NCI-H748 (cell line): ENCODE measurements at regions not wholly inside any gene's neighbourhood (a gene's known extent, or its start where the extent isn't known, plus 50 kb on each side); places are given as distances from the start of the nearest gene placed in this dataset.
"Not testable (repeated sequence)": the region's sequence is repeated elsewhere in the genome, so short reads cannot be mapped to it uniquely, and the experiment has no call there.

Source experiments
- DNase-seq: peaks from one replicate; lab custom pipeline; 2025; ENCODE audit not compliant: unreplicated experiment; lab: John Stamatoyannopoulos, UW

DNA sequence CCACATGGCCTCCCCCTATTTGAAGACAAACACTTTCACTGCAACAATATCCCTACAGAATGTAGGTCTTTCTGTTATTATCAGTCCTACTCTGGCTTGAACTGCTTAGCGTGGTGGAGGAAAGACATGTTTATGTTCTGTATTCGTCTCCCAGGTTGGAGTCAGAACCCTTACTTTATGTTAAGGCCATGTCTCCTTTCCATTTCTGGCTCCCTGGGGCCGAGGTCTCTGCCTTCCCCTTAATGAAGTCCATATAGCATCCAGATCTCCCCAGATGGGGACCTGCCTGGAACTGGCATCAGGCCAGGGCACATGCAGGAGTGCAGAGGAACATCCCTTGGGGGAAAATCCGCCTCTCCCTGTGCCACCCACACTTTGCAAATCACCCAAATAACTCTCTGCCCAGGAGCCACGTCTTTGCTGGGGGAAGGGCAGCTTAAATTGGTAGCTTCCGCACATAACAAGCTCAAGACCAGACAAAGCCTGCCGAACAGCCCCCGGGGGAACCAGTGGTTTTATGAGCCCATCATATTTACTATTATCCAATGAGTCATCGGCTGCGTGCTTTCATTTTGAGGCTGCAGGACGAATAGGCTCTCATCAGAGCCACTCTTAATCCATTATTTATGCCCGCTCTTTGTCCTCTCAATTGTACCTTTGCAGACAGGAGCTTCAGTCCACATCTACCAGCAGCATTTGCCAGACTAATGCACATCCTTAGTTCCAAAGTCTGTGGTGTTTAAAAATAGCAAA lies 237.0 kb downstream of the UACA start:
- DNase-seq: peak; percentile 95

DNA sequence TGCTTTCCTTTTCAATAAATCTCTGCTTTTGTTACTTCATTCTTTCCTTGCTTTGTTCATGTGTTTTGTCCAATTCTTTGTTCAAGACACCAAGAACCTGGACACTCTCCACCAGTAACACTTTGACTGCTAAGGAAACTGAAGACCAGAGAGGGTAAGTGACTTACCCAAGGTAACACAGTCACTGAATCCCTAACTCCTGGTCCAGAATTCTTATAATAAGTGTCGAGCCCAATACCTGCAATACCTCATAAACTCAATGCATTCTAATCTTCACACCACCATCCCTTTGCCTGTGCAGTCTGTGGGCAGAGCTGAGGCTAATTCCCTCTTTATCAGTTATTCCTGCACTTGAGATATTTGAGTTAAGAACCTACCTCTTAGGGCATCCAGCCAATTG lies 237.8 kb downstream of the UACA start:
- DNase-seq: no peak

DNA sequence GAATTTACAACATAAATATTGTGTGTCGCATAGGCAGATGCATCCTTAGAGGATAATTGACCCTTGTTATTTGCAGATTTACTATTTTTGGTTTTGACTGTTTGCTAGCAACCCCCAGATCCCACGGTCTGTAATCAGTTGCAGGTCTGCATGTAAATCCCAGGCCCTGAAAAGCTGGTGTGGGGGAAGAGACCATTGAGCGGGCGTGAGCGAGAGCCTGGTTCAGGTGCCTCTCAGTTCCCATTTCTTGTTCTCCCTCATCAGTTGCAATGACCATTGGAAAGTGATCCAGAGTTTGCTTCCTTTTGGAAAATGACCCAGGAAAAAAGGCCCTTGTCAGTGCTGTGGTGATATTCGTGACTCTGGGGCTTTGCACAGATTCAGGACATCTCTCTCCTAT lies 238.9 kb downstream of the UACA start:
- peak; percentile 25 for DNase-seq

DNA sequence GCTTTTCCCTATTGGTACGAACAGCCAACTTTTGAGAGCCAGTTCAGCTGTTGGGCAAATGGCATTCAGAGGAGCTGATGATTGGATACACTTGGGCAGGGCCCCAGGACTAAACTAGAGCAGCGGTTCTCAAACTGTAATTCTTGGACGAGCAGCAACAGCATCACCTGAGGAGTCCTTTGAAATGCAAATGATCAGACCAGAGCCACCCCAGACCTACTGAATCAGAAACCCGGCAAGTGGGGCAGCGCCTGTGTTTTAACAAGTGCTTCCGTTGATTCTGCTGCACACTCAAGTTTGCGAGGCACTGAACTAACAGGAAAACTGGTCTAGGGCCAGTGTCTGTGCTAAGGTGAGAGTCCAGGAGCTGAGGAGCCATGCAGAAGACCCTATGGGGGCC lies 239.7 kb downstream of the UACA start:
- DNase-seq: no peak

DNA sequence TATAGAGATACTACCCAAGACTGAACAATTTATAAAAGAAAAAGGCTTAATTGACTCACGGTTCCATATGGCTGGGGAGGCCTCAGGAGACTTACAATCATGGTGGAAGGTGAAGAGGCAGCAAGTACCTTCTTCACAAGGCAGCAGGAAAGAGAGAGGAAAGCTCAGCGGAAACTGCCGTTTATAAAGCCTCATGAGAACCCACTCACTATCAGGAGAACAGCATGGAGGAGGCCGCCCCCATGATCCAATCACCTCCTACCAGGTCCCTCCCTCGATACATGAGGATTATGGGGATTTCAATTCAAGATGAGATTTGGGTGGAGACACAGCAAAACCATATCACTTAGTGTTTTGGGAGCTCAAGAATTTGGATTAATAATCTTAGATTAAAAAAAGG lies 240.2 kb downstream of the UACA start:
- no peak for DNase-seq

DNA sequence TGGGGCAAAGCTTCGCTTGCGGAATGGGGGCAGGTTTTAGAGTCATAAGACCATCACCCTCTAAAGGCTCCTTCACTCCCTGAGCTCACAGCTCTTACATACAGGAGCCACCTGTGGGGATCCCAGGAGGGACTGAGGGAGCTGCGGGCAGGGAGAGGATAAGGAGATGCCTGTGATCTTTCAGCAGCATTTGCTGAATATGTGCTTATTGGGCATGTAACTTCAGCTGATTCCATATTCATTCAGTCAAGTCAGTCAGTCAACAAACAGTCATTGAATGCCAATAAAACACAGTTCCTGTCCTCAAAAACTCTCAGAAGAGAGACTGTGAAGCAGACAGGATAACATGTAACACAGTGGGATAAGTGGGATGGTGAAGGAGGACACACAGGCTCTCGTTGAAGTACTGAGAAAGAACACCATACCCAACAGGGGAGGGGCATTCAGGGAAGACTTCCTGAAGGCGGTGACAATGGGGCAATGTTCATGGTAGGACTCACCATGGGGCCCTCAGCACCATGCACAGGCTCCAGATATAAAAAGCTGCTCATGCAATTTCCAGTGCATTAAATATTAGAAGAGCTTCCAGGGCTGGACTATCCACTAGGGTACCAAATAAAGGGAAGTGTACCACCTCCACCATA lies 240.9 kb downstream of the UACA start:
- DNase-seq: no peak

DNA sequence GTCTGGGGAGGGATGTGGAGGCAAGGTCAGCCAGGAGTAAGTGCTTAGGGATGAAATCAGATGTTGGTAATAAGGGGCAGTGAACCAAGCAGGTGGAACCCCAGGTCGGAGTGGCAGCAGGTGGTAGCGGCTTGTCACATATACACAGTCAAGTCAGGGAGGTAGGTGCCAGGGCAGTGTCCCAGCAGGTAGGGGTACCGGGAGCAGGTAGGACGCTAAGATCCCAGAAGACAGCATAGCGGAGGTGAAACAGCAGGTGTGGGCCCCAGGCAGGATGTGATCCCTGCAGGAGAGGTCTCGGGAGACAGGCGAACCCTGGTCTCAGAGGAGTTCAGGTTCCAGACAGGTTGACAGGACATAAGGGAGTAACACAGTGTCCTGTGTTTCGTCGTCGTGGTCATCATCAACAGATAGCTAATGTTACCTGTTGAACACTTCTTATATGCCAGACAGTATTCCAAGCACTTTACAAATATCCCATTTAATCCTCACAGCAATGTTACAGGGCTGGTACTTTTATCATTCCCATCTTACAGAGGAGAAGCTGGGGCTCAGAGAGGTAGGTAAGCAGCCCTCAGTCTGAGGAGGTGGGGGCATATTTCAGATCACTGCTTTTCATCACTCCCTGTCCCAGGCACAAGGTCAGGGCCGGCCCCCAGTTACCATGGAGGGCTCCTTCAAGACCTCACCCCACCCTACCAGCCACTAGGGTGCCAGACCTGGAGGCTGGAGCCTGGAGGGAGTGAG lies 241.6 kb downstream of the UACA start:
- no peak for DNase-seq

DNA sequence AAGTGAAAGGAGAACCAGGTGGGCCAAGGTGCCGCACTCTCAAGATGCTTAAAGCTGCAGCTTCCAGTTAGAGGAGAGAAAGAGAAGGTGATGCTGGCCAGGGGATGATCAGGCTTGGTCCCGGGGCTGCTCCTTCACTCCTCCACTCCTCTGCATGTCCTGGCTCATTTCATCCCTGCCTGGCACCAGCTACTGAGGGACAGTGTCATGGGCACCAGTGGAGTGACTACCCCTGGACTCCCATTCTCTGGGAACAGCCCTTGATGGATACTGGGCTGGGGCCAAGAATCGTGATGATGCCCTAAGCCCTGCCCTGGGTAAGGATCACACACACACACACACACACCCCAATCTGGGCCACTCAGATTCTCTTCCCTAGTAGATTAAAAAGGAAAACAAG lies 243.7 kb downstream of the UACA start:
- DNase-seq: no peak

DNA sequence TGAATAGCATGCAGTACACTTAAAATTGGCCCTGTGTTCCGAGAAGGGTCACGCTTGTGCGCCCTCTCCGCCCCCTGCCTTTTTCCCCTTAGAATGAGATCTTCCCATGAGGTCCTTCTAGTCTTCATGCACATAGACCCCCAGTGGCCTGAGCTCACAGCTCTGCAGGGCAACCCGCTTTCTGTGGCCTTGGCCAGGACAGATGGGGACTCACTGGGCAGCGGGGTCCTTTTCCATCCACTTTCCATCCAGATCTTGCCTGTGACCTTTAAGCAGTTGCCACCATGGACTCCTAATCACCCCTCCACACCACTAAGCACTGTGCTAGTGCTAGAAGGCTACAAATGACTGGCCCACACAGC lies 244.4 kb downstream of the UACA start:
- no peak for DNase-seq

DNA sequence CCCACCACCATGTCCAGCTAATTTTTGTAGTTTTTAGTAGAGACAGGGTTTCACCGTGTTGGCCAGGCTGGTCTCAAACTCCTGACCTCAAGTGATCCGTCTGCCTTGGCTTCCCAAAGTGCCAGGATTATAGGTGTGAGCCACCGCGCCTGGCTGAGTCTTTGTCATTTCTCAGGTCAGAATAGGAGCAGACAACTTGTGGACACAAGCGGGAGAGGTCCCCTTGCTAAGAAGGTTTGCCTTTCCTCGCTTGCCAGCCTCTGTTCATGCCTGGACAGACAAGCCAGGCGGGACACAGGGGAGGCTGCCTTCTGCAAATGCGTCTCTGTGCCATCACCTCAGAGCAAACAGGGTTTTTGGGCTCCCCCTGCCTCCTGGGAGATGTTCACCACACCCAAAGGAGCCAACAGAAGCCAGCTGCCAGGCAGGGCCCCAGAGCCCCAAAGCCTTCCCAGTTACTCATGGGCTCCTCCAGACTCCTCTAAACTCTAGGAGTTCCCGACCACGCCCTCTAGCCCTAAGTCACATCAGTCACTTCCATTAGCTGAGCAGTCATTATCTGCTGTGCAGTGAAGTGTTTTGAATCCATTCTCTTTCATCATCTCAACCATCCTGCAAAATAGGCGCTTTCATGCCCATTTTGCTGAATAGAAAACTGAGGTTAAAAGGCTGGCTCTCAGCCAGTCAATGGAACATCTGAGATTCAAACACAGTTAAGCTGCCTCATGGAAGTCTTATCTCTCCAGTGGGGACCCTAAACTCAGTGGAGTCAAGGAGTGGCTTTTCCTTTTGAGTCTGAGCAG lies 245.0 kb downstream of the UACA start:
- no peak for DNase-seq

DNA sequence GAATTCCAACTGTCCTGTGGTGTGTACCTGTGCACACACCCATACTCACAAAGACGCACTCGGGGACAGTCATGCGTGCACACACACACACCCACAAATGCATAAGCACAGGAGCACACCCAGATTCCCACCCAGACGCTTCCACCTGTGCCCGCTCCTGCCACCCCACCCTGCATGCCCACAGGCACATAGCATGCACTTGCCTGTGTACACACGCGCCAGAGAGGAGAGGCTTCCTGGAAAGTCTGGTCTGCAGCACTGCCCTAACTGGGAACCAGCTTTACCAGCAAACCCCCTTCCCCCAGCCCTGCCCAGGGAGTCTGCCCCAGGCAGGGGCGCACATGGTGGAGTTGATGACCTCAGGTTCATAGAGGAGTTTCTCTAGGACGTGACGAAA lies 246.2 kb downstream of the UACA start:
- DNase-seq: no peak

DNA sequence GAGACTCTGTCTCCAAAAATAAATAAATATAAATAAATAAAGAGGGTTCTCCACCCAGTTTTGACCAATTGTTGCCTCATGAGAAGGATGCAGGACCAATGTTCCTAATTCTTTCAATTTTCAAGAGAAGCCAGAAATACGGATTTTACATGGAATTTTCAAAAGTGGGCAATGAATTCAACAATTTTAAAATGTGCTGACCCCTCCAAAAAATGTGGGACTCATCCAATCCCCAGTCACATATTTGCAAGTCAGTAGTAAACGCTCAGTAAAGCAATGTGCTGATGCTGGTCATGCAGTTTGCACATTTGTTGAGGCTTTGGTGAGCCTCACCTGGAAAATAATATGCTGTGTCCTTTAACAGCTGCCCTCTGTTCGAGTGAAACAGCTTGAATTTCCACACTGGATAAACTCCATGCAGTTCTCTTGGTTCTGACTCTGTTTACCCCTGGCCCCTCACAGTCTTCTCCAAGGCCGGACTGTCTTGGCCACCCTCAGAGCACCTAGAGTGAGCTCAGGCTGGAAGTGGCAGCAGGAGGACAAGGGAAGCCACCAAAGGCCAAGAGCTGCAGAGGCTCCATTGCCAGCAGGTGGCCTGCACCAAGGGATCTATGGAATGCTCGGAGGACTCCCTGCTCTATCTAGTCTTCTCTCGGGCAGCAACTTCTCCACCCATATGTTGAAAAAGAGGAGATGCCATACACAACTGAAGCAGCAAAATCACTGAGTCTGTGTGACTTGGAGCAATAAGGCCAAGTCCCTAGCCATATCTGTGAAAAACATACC lies 246.8 kb downstream of the UACA start:
- no peak for DNase-seq

DNA sequence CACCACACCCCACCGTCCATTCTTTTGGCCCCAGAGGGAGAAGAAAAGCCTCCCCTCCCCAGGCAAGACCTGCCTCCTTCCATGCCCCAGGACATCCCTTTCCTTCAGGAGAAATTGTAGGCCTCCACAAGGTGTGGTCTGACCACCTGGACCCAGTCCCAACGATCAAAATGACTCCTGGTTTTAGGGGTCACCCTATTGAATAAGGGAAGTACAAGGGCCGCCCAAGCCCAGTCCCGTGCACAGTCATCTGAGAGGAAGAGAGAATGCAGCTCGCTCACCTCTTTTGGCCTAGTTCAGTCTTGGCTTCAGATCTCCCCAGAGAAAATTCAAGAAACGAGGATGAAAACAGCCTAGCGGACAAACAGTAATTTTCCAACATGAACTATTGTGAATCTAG lies 249.1 kb downstream of the UACA start:
- no peak for DNase-seq

DNA sequence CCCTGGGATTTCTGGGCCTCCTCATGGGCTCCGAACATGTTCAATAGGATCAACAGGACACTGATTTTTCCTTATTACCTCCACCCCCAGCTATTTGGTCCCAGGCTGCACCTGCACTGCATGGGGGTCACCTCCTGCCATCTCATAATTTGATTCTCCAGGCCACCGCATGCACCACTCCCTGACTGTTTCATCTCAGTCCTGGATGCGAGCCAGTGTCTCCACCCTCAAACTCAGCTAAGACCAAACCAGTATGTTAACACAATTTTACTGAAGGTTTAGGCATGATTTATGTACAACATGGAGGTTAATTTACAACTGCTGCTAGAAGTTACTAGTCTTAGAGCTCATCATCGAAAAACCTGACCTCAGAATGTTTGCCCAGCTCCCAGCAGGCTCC lies 249.5 kb downstream of the UACA start:
- DNase-seq: no peak

DNA sequence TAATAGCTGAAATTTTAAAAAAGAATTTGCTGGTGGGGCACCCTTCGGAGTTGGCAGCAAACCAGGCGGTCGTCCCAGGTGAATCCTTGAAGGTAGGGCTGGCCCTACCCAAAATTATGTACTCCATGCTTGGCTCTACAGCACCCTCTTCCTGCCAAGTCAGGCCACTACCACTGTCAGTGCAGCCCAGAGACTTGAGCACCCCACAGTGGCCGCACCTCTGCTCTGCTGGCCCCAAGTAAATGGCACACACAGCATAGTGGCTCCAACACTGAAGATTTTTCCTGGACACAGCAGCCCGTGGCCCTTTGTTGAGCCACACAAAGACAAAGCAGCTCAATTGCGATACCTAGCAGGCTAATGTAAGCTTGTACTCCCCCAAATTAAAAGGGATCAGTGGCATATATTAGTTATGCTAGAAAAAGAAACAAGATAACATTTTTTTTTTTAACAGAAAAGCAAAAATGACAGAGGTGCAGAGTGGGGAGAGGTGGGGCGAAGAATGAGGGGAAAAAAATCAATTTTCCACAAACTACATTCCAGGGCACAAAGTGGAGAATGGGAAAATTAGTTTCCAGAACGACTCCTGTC lies 250.5 kb downstream of the UACA start:
- DNase-seq: peak; percentile 43

DNA sequence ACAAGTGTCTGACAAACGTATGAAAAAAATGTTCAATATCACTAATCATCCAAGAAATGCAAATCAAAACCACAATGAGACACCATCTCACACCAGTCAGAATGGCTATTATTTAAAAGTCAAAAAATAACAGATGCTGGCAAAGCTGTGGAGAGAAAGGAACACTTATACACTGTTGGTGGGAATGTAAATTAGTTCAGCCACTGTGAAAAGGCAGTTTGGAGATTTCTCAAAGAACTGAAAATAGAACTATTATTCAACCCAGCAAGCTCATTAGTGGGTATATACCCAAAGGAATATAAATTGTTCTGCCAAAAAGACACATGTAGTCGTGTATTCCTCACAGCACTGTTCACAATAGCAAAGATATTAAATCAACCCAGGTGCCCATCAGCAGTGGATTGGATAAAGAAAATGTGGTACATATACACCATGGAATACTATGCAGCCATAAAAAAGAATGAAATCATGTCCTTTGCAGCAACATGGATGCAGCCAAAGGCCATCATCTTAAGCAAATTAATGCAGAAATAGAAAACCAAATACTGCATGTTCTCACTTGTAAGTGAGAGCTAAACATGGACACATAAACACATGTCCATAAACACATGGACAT lies 251.3 kb downstream of the UACA start:
- DNase-seq: not testable (repeated sequence)

DNA sequence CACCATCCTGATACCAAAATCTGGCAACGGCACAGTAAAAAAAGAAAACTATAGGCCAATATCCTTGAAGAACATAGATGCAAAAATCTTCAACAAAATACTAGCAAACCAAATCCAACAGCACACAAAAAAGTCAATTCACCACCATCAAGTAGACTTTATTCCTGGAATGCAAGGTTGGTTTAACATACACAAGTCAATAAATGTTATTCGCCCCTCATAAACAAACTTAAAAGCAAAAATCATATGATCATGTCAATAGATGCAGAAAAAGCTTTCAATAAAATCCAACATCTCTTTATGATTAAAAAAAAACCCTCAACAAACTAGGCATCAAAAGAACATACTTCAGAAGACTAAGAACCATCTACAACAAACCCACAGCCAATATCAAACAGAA lies 252.9 kb downstream of the UACA start:
- no peak for DNase-seq

DNA sequence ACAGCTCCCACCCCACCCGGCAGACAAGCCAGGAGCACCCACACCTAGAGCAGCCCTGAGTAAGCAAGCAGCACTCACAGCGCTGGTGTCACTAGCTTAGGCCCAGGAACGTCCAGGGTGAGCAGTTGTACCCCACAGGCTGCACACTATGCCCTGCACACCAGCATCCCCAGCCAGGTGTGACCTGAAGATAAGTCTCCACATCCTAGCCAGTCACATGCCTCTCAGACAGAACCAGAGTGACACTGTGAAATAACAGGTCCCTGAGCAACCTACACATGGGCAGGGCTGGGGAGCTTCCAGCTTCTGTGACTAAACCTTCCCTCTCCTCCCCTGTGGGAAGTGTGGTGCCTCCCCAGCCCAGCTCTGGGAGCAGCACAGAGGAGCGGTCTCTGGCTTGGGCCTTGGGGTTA lies 253.6 kb downstream of the UACA start:
- DNase-seq: no peak

DNA sequence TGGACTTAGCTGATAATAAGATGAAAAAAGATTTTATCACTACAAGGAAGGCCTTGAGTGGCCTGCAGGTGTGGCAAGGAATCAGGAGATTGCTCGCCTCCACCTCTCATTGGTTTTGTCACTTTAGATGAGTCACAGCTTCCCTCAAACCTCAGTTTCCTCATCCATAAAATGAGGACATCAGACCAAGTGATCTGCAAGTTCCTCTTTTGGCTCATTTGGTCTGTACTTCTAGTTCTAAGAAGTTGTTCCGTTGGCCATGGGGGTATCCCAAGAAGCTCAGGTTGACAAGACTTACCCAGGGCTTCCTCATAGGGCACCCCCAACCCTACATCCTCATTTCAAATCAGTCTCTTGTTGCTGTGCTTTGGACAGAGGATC lies 254.1 kb downstream of the UACA start:
- no peak for DNase-seq
